Inflammatory macrophage treated with lipopolysaccharide for 4 hours (primary cell): ENCODE measurements at regions not wholly inside any gene's neighbourhood (a gene's known extent, or its start where the extent isn't known, plus 50 kb on each side); places are given as distances from the start of the nearest gene placed in this dataset.

Source experiments
- DNase-seq: peaks from one replicate; pipeline ENCODE4 v3.0.0-alpha.2; 2020

DNA sequence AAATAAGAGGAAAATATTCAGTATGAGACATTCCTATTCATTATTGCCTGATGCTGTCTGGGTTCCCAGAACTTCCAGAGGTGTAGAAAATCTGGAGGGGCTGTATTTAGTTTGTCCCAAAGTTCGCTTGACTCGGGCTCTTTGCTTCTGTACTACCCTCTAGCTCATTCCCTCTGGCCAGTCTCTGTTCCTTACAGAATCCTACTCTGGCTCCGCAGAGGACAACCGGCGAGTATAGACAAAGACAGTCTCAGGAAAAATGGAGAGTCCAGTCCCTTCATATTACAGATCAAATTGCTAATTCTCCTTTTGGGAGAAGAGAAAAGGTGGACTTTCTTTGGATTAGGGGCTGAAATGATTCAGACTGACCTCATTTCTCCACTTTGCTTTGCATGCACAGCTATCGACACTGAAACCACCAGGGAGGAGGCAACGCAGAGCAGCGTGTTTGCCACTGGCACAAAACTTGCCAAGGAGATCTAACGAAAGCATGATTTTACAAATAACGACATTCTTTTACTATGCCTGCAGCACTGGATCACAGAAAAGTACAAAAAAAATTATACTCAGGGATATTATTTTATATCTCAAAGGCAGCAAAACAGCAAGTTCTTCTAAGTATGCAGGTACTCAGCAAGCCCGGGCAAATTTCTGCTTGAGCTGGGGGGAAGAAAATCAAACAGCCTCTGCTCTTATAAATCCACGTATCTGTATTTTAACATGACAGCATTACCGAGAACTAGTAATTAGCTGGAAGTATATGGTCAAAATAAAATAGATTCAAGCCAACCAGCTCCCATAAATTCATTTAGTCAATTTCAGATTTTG is 279.7 kb downstream of the NPR3 start:
- DNase-seq, result no peak

DNA sequence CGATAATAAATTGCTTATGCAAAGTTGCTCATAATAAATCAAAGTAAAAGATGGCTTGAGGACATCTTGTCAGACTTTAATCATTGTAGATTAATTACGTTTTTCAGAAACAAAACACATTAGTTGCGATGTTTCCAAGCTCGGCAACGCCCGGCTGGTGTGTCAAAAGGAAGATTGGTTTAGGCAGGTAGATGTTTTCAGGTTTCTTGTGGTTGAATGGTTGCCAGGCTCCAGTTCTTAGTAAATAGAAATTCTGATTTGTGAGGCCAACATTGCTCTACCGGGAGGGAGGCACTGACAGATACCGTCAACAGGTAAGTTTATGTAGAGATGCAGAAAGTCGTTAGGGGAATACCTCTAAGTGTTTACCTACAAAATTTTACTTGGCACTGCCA is 280.3 kb downstream of the NPR3 start:
- no peak for DNase-seq

DNA sequence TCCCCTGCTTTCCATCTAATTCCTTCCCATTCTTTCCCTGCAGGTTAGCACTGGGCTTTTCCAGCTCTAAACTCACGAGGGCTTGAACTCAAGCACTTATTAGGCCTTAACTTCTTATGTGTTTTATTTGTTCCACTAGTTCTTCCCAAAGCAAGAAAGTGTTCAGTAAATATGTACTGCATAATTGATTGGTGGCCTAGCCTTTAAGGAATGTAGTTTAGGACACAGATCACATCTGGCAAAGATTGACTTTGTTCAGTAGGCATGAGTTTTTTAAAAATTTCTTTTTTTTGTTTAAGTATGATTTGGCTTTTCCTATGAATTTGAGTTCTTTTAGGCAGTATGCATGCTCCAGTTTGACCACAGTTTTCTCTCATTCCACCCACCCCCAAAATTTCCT is 285.2 kb downstream of the NPR3 start:
- DNase-seq, result no peak

DNA sequence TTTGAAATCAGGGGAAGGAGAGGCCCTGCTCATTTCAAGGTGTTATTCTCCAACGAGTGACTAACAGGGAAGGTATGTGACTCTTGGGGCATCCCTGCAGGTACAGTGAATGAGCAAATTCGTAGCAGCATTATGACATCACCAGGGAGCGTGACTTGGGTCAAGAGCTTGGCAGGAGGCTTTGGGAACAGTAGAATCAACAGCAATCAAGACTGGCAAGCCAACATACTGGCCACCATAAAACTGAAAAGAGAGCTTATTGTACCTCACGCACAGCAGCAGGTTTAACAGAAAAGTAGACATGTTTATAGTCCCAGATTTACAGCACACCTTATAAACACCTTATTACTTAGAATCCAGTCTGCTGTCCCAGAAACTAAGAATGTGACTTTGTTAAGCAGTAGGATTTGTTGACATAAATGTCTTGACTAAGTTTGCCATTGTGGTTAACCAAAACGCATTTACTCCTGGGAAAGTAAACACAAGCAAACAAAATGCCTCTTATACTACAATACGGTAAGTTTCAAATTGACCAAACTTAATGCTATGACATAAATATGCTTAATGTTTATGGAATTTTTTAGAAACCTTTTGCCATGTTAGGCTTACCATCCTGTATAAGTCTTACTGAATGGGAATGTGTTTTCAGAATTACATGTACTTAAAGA is 297.8 kb downstream of the NPR3 start:
- DNase-seq, result no peak

DNA sequence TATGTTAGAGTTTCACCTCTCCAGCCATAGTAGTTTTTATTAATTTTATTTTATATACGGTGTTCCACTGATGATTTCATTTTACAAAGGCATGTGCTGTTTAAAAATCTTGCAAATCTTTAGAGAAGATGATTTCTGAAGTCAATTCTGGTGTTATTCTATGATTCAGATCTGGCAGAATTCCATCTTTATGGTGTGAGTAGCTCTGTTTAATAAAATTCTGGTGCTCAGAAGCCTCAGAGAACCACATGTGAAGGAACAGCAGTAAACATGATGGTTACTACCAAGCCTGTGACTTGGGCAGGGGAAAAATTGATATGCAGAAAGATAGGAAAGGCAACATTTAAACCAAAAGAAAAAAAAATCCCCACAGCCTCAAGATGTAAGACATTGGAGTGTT is 299.7 kb downstream of the NPR3 start:
- DNase-seq, result no peak

DNA sequence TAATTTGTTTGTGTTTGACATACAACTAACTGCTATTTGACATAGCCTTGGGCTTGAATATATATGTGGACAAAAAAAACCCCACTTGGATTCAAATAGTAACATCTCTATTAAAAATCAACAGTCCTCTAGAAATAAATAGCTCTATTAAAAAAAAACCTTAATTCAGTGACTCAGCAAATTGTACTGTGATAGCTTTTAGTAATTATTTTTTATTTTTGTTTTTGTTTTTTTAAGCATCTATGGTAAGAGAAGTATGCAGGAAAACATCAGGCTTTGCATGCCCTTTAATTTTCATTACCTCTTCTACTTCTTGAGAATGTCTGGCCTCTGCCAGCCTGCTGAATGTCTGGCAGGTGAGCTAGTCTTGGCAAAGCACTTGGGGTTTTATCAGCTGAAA is 300.7 kb downstream of the NPR3 start:
- DNase-seq, result no peak

DNA sequence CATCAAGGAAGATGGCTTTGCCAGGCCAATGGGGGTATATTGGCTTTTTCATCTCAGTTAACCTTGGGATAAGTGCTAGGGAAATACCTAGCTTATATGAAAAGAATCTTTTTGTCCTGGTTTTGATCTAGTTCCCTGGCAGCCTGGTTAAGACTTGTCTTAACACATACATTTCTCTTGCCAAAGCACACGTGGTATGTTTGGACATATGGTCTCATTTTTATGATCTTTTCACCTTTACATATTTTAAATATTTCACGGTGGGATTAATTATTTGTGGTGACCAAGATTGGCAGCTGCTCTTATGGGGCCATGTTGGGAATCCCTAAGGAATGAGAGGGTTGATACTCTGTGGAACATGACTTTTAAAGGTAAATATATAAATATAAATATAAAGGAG is 312.5 kb downstream of the NPR3 start:
- DNase-seq, result no peak

DNA sequence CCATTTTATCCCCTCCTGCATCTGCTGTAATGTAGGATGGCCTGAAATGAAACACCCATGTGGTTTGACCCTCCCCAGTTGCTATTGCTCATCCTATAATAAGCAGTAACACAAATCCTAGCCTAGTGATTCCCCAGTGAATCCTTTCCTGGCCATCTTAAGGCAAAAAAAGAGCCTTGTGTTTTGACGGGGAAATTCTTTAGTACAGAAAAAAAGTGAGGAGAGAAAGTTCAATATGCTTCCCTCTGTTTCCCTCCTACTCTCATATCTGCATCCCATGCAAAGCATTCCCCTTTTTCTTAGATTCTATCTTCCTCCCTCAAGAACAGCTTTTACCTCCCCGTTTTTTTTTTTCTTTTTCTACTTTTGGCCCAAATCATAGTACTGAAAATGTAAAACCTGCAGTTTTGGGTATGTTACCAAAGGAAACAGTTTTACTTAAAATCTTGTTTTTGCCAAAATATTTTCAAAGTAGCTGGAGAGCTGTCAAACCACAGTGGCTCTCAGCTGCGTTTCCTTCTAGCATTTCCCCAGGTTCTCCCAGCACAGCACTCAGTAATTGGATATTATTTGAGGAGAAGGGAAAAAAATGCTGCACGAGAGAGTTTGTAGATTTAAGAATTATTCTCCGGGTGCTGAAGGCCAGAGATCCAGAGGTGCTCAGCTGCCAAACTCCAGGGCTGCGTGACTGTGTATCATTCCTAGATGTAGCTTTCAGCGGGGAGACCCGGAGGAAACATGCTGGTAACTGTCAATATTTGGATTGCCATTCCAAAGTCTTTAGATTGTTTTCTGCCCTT is 321.4 kb downstream of the NPR3 start:
- no peak for DNase-seq

DNA sequence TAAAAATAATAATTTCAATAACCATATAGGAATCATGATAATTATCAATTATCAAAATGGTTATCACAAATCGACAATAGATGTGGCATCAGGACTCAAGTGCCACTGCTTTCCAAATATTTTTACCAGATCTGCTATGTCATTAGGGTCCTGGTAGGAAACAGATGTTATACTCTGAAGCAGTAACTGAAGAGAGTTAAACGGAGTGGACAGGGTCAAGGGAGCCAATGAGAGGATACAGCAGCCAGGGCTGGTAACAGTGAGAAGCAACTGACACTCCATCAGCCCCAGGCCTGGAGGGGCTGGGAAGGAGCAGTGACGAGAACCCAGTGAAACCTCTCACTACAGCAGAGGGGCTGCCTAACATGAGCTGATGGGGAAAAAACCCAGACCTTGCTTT is 322.4 kb downstream of the NPR3 start:
- DNase-seq, result no peak

DNA sequence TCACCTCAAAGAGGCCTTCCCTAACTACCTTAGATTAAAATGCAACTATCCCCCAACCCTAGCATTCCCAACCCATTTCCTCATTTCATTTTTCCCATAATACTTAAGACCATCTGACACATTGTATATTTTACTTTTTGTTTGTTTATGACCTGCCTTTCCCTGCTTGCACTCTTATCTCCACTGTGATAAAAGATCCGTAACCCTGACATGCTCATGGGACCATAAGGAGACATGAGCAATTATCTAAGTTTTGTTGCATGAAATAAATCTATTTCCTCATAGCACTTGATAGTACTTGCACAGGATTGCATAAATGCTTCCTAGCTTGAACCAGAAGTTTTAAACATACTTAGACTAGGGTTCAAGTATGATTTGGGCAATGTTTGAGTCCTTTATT is 323.7 kb downstream of the NPR3 start:
- no peak for DNase-seq

DNA sequence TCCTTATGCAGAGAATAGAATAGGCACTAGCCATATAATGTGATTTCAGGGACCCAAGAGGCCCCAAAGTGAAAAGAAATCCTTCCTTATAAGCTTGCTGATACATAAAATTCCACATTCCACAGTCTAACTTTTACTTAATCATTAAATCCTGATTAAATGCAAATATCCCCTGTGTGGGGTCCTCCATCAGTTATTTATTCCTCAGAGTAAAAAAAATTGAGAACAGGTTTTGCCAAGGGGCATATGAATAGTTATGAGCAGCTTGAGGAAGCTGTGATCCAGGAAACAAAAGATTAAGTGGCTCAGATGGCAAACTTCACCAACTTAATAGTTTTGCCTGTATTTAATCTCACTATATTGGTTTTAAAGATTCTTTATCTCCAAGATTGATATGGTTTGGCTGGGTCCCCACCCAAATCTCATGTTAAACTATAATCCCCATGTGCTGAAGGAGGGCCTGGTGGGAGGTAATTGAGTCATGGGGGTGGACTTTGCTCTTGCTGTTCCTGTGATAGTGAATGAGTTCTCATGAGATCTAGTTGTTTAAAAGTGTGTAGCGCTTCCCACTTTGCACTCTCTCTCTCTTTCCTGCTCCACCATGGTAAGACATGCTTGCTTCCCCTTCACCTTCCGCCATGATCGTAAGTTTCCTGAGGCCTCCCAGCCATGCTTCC is 324.9 kb downstream of the NPR3 start:
- DNase-seq, result no peak

DNA sequence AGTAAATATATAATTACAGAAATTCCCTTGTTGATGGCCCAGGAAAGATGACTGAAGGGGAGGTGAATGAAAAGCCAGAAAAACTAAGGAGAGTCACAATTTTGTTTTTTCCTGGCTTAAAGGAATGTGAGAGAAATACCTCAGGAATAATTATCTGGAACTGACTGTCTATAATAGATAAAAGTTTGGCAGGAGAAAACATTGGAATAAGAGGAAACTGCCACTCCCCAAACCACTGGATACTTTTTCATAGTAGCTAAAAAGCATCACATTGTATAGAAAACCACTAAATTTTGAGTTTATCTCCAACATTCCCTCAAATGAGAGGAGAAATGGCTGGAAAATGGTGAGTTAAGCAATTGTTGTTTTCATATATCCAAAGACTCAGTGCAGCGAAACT is 326.0 kb downstream of the NPR3 start:
- no peak for DNase-seq

DNA sequence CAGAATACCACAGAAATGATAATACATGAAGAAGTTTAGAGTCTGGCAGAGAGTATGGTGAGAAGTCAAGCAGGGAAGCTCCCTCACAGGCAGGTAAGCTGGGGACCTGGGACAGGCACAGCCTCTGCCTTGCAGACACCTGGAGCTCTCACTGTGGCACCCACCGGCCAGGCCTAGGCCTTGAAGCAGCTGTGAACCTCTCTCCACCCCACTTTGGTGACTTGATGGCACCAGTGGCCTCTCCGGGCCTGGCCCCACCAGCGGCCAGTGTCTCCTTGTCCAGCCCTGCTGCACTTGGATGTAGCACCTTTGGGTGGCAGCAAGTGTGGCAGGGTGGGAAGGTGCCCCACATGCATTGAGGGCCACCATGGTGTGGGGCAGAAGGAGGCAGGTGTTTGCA is 330.5 kb downstream of the NPR3 start:
- no peak for DNase-seq

DNA sequence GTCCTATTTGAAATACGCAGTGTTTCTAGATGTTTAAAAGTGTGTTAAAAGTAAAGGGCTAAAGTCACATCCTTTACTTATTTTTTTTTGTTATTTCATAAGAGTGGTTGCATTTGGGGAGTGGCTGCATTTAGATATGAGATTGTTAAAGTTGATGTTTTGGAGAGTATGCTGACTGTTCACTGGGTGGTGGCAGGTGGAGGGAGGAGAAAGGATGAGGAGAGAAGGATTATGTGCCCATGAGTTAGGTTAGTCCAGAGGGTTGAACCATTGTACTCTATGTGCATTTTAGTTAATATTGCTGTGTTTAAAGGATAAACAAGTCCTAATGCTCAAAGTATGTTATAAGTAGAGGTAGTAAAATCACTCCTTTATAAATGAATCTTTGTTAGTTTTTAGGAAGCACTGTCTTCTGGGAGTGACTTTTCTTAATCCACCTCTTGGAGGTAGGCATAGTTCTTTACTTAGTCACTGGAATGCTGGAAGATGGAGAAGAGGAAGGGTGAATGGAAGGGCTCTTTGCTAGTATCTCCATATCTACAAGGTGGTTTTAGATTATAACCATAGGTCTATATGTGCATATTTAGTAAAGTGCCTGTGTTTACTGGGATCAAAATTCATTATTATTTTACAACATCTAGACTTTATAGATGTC is 332.3 kb downstream of the NPR3 start:
- no peak for DNase-seq

DNA sequence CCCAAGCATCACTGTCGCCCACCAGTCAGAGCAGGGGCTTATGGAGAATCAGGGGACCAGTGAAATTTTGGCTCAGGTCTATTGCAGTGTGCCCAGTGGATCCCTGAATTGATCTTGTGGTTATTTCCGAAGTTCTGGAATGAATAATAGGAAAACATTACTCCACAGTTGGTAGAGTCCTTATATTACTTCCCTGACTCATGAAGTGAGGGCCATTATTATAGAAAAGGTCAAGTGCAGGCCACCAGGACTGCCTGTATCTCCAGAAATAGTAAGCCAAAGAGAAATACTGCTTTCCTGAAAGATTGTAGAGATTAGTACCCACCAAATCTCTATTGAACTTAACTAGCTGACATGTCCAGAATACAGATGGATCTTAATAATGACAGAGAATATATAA is 335.0 kb downstream of the NPR3 start:
- no peak for DNase-seq

DNA sequence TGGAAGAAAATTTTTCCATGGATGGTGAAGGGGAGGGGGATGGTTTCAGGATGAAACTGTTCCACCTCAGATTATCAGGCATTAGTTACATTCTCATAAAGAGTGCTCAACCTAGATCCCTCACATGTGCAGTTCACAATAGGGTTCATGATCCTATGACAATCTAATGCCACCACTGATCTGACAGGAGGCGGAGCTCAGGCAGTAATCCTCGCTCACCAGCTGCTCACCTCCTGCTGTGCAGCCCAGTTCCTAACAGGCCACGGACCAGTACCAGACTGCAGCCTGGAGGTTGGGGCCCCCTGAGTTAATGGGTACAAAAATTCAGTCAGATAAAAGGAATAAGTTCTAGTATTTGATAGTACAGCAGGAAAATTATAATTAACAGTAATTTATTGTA is 337.2 kb downstream of the NPR3 start:
- DNase-seq, result no peak

DNA sequence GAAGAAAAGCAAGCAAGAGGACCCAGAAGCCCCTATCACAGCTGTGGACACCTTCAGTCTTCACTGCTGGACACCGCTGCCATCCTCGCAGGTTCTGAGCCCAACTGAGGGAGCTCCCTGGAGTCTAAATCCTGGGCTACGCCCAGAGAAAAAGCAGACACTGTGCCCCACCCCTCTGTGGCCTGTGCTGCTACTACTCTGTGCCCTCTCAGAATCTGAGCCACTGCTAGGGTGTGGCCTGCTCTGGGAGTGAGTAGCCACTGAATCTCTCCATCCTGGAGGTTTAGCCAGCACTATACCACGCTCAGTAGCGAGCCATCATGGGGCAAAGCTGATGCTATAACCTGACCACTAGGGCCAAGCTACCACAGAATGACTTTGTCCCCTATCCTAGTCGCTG is 338.2 kb downstream of the NPR3 start:
- DNase-seq, result no peak

DNA sequence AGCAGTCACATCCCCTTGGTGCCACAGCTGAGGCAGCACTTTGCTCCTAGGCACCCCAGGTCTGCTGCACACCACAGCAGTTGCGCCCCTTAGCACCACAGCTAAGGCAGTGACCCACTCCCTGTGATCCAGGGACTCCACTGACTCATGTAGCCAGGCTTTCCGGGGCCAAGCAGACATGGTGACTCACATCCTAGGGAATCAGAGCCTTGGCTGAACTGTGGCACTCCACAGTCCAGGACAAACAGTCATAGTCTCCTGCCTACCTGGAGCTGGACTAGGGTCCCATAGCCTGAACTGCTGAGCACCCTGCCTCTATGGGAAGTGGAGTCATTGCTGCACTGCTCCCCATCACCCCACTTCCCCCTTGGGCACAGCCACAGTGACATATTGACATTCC is 338.7 kb downstream of the NPR3 start:
- DNase-seq, result no peak

DNA sequence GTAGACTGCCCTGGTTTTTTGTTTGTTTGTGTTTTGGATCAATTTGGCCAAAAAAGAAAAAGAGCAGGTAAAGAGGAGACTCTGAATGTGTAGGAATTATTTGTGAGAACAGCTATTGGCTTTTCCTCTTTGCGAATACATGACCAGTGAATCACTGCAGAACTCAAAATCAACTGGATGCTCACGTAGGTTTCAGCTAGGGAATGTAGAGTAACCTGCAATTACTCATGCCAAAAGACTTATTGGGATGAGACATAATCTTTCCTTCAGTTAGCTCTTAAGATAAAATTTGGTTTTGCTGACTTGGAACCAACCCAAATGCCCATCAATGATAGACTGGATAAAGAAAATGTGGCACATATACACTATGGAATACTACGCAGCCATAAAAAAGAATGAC is 348.0 kb downstream of the NPR3 start:
- no peak for DNase-seq

DNA sequence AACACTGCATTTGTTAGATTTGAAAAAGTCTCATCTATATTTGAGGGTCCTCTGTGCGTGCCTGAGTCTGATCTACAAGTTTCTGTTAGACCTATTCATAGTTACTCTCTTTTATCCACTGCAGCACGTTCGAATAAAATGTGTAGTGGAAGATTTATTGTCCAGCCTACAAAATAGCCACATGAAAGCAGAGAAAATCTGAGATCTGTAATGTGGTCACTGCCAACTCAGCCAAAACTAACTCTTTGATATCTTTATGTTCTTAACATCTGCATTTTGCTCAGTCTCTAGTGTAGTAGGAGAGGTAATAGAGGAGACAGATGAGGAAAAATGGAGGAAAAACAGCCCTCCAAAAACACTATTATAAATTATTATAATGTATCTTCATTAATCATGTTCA is 354.0 kb downstream of the NPR3 start:
- DNase-seq, result no peak

DNA sequence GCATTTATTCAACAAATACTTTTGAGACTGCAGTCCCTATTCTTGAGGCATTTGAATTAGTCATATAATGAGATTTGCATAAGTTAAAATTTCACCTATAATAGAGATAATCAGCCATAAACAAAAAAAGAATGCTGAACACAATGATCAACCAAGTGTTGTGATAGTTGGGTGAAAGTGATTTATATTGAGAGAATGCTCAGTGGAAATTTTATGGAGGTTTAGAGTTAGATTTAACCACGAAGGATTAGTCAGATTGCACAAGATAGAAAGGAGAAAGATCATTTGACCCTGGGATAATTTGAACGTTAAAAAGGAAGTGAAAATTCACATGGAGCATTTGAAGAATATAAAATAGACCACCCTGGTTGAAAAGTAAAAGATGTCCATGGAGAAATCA is 356.2 kb downstream of the NPR3 start:
- no peak for DNase-seq

DNA sequence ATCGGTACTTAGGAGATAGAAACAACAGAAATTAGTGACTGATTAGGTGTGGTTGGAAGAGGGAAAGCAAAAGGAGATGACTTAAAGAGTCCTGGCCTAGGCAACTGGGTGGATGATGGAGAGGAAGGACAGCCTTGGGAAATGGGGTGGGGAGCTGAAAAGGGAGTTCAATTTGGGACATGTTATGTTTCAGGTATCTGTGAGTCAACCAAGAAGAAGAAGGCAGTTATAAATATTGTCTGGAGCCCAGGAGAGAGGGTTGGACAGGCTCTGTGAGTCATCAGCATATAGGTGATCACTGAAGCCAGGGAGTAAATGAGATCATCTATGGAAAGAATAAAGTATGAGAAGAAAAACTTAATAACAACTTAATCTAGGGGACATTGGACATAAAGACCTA is 357.7 kb downstream of the NPR3 start:
- no peak for DNase-seq

DNA sequence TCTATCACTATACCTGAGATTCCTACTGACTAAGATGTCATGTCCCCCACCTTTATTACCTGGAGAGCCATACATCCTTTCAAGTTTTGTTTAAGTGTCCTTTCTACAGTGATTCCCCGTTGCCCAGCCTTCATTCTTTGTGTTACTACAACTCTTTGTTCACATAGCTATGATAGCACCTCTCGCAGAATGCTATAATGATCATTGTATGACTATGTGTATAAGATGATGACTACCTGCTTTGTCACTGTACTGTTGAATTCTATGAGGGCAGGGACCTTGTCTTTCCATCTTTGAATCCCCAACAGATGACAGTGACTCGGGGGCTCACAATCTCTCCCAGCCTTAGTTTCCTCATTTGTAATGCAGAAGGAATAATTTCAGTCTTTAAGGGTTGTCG is 361.2 kb downstream of the NPR3 start:
- no peak for DNase-seq
